Neural crest cell (in vitro differentiated cells): ENCODE measurements at regions not wholly inside any gene's neighbourhood (a gene's known extent, or its start where the extent isn't known, plus 50 kb on each side); places are given as distances from the start of the nearest gene placed in this dataset.

Experiments used
- DNase-seq: peaks from one replicate; pipeline ENCODE4 v3.0.0; 2021; ENCODE audit warnings: low read depth, mixed read lengths, low spot score
- H3K27ac Mint-ChIP-seq: one replicate; pipeline ENCODE4 v1.8.0; 2021; ENCODE audit warnings: mild to moderate bottlenecking, mixed read lengths; ENCODE audit not compliant: unreplicated experiment
- H3K27me3 Mint-ChIP-seq: 2 replicates; pipeline ENCODE4 v1.8.0; 2021; ENCODE audit warnings: low read depth, mild to moderate bottlenecking, mixed read lengths
- H3K36me3 Mint-ChIP-seq: 2 replicates; pipeline ENCODE4 v1.8.0; 2021; ENCODE audit warnings: low read depth, mild to moderate bottlenecking, mixed read lengths
- H3K4me1 Mint-ChIP-seq: 2 replicates; pipeline ENCODE4 v1.8.0; 2021; ENCODE audit warnings: mixed read lengths
- H3K4me3 Mint-ChIP-seq: one replicate; pipeline ENCODE4 v1.8.0; 2021; ENCODE audit warnings: mild to moderate bottlenecking, mixed read lengths
- H3K9me3 Mint-ChIP-seq: 2 replicates; pipeline ENCODE4 v1.8.0; 2021; ENCODE audit warnings: mixed read lengths
- TF ChIP-seq, protein P1 (sequence below): fragments of 200-600 bp; sonication (generic); conservative IDR thresholded peaks from 2 replicates; pipeline ENCODE4 v1.5.0; 2021; ENCODE audit warnings: antibody characterized with exemption, mild to moderate bottlenecking

- no peak overlapping the region for H3K27ac Mint-ChIP-seq
- H3K9me3 Mint-ChIP-seq: no peaks in the 10 kb centered on the region
- TF ChIP-seq, protein P1, sequence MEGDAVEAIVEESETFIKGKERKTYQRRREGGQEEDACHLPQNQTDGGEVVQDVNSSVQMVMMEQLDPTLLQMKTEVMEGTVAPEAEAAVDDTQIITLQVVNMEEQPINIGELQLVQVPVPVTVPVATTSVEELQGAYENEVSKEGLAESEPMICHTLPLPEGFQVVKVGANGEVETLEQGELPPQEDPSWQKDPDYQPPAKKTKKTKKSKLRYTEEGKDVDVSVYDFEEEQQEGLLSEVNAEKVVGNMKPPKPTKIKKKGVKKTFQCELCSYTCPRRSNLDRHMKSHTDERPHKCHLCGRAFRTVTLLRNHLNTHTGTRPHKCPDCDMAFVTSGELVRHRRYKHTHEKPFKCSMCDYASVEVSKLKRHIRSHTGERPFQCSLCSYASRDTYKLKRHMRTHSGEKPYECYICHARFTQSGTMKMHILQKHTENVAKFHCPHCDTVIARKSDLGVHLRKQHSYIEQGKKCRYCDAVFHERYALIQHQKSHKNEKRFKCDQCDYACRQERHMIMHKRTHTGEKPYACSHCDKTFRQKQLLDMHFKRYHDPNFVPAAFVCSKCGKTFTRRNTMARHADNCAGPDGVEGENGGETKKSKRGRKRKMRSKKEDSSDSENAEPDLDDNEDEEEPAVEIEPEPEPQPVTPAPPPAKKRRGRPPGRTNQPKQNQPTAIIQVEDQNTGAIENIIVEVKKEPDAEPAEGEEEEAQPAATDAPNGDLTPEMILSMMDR: no peak
- no peak overlapping the region for H3K4me3 Mint-ChIP-seq
- H3K27me3 Mint-ChIP-seq: no peaks in the 10 kb centered on the region
- DNase-seq: no peak
- H3K36me3 Mint-ChIP-seq: no peaks in the 10 kb centered on the region
- peaks cover 11% of the 10 kb centered on the region for H3K4me1 Mint-ChIP-seq
Observed at GRCh38 chr12:29070309-29070708, 78.8 kb upstream of the FAR2 start.

DNA sequence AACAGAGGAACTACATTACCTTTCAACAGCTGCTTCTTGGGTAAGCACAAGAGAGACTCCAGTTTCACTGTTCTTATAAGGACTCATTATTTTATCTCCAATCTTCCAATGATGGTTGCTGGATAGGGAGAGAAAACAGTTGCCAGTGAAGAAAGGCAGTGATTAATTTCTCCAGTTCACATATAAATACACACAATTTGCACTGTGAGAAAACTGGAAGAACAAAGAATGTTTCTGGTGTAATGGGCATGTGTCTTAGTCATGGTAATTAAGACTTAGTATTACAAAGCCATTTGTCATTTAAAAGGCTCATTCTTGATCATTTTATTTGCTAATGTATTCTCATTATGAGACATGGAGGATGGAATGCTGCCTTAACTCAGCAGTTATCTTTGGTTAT lies 78.0 kb upstream of the FAR2 start:
- TF ChIP-seq, protein P1: no peak
- no peaks in the 10 kb centered on the region for H3K36me3 Mint-ChIP-seq
- no peak overlapping the region for H3K4me3 Mint-ChIP-seq
- no peak for DNase-seq
- peaks cover 3% of the 10 kb centered on the region for H3K4me1 Mint-ChIP-seq
- no peaks in the 10 kb centered on the region for H3K9me3 Mint-ChIP-seq
- H3K27me3 Mint-ChIP-seq: no peaks in the 10 kb centered on the region
- no peak overlapping the region for H3K27ac Mint-ChIP-seq

GRCh38 chr12:29072631-29073030 lies 76.4 kb upstream of the FAR2 start:
- Mint-ChIP-seq H3K4me1 (no peaks in the 10 kb centered on the region), H3K27ac (no peak overlapping the region), H3K4me3 (no peak overlapping the region), H3K27me3 (no peaks in the 10 kb centered on the region), H3K36me3 (no peaks in the 10 kb centered on the region), H3K9me3 (no peaks in the 10 kb centered on the region)
- TF ChIP-seq, protein P1: no peak
- DNase-seq: no peak

DNA sequence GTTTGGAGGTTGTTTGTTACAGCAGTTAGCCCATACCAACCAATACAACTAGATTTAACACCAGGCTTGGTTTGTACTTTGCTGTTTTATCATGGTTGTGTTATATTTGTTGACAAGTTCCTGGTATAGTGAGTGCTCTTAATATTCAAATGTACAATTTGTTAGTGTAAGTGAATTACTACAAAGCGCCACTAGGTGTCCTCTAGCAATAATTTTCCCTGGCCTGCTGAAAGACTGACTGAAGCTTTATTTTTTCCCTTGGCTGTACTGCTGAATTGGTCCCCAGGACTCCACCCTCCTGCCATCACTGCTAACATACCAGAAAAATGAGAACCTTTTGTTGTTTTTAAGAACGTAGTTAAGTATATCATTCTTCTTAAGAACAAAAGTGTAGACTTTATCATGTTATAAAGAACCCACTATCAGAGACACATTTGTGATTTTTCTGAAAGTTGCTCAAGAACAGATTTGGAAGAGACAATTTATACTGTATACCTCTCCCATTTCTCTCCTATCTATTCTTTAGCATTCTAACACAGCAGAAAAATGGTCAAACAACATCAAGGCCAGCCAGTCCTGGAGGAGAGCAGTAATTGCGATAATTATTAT lies 75.3 kb upstream of the FAR2 start:
- peak; percentile 6 for DNase-seq
- Mint-ChIP-seq H3K27me3 (no peaks in the 10 kb centered on the region), H3K4me3 (no peak overlapping the region), H3K9me3 (no peaks in the 10 kb centered on the region), H3K27ac (no peak overlapping the region), H3K4me1 (no peaks in the 10 kb centered on the region), H3K36me3 (no peaks in the 10 kb centered on the region)
- TF ChIP-seq, protein P1: peak; percentile 93

GRCh38 chr12:29081101-29081500 lies 68.0 kb upstream of the FAR2 start:
- no peaks in the 10 kb centered on the region for H3K4me1 Mint-ChIP-seq
- no peak for DNase-seq

More at GRCh38 chr12:29081101-29081500, 68.0 kb upstream of the FAR2 start:
- Mint-ChIP-seq H3K4me3 (no peak overlapping the region), H3K36me3 (no peaks in the 10 kb centered on the region), H3K9me3 (peaks cover 6% of the 10 kb centered on the region), H3K27me3 (peaks cover 3% of the 10 kb centered on the region), H3K27ac (no peak overlapping the region)
- TF ChIP-seq, protein P1: no peak
